BLaER1 treated with 17β-estradiol and CSF1 and Interleukin-3, amounts not matched to agents 10 nM and 100 nM (cell line): ENCODE measurements at regions not wholly inside any gene's neighbourhood (a gene's known extent, or its start where the extent isn't known, plus 50 kb on each side); places are given as distances from the start of the nearest gene placed in this dataset.

Experiments used
- H3K27ac ChIP-seq, 11 experiments: shearing (Covaris generic); formaldehyde crosslinking; 2 replicates each; pipeline ENCODE4 v1.8.1; 2022
- H3K27me3 ChIP-seq, 11 experiments: shearing (Covaris generic); formaldehyde crosslinking; 2 replicates each; pipeline ENCODE4 v1.8.1; 2022
- H3K36me3 ChIP-seq, 11 experiments: shearing (Covaris generic); formaldehyde crosslinking; 2 replicates each; pipeline ENCODE4 v1.8.1; 2022
- H3K4me1 ChIP-seq, 10 experiments: shearing (Covaris generic); formaldehyde crosslinking; 2 replicates each; pipeline ENCODE4 v1.8.1; 2022
- H3K4me2 ChIP-seq, 11 experiments: shearing (Covaris generic); formaldehyde crosslinking; 2 replicates each; pipeline ENCODE4 v1.8.1; 2022
- H3K4me3 ChIP-seq, 10 experiments: shearing (Covaris generic); formaldehyde crosslinking; 2 replicates each; pipeline ENCODE4 v1.8.1; 2022
- H3K9ac ChIP-seq, 11 experiments: shearing (Covaris generic); formaldehyde crosslinking; 2 replicates each; pipeline ENCODE4 v1.8.1; 2022
- H3K9me3 ChIP-seq, 11 experiments: shearing (Covaris generic); formaldehyde crosslinking; replicated peaks in 1 of 11; 2 replicates each; pipeline ENCODE4 v1.8.1; 2022
- H4K20me1 ChIP-seq, 11 experiments: shearing (Covaris generic); formaldehyde crosslinking; 2 replicates each; pipeline ENCODE4 v1.8.1; 2022
- Cebpa-rat ChIP-seq, 11 experiments: shearing (Covaris generic); IDR thresholded peaks; 2 replicates each; pipeline ENCODE4 v1.8.1; 2022

DNA sequence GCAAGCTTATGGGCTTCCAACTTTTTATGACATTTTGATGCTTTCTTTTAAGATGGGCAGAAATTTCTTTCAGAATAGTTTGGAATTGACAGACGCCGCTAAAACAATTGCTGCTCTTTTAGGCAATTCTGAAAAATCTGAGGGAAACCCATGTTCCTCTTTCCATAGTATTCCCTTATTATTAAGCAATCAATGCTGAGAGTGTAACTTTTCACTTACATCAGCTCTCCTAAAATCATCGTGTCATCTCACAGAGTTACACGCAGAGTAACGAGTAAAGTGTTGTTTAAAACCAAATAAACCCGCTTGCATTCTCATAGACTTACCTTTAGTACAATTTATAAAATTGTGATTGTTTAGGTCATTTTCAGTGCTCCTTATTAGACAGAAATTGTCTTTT, 150.6 kb downstream of the MAF start:
- Histone ChIP-seq H3K9me3 (peaks cover 0 to 9% (median 0%) of the 10 kb centered on the region in 11 experiments; a peak in 2 of 22 replicates), H3K9ac (peak overlapping the region in 3 of 11 experiments; percentile 13 to 68 (median 33); a peak in 2 of 22 replicates), H3K4me2 (peak overlapping the region in 5 of 11 experiments; percentile 36 to 90 (median 77); a peak in 10 of 22 replicates), H3K27me3 (no peaks in the 10 kb centered on the region), H3K4me3 (no peak overlapping the region), H3K36me3 (no peaks in the 10 kb centered on the region), H3K27ac (peak overlapping the region in 3 of 11 experiments; percentile 59 to 69 (median 67); a peak in 6 of 22 replicates), H3K4me1 (peaks cover 10 to 79% (median 21%) of the 10 kb centered on the region in 10 experiments), H4K20me1 (no peaks in the 10 kb centered on the region)
- peak in 2 of 11 experiments; percentile 17 to 59; a peak in 2 of 22 replicates for TF ChIP-seq Cebpa-rat (IDR thresholded peaks at IDR 0.05)

DNA sequence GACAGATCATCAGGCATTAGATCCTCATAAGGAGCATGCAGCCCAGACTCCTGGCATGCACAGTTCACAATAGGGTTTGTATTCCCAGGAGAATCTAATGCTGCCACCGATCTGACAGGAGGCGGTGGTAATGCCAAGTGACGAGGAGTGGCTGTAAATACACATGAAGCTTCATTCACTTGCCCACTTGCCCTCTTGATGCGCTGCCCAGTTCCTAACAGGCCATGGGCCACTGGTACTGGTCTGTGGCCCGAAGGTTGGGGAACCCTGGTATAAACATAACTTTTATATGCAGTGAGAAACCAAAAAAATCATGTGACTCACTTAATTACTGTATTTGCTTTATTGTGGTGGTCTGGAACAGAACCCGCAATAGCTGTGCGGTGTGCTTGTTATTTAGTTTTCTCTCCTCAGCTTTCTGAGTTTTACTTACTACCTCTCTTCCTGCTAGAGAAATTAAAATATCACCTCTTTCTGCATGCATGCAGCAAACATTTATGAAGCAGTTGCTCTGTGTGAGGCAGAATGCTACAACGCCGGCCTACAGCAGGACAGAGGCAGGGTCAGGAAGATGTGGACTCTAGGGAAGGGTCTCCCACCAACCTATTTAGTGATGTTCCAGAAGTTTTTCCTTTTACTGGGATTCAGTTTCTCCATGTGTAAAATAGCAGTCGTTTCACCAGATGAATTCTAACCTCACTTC, 151.3 kb downstream of the MAF start:
- Histone ChIP-seq H4K20me1 (no peaks in the 10 kb centered on the region), H3K27me3 (no peaks in the 10 kb centered on the region), H3K9ac (peak overlapping the region in 3 of 11 experiments; percentile 13 to 68 (median 33); a peak in 2 of 22 replicates), H3K27ac (peak overlapping the region in 3 of 11 experiments; percentile 59 to 69 (median 67); a peak in 5 of 22 replicates), H3K4me3 (no peak overlapping the region), H3K4me2 (peak overlapping the region in 5 of 11 experiments; percentile 36 to 90 (median 77); a peak in 9 of 22 replicates), H3K36me3 (no peaks in the 10 kb centered on the region), H3K9me3 (peaks cover 0 to 9% (median 0%) of the 10 kb centered on the region in 11 experiments; a peak in 2 of 22 replicates), H3K4me1 (peaks cover 10 to 78% (median 21%) of the 10 kb centered on the region in 10 experiments)
- TF ChIP-seq Cebpa-rat (IDR thresholded peaks at IDR 0.05): no peak

DNA sequence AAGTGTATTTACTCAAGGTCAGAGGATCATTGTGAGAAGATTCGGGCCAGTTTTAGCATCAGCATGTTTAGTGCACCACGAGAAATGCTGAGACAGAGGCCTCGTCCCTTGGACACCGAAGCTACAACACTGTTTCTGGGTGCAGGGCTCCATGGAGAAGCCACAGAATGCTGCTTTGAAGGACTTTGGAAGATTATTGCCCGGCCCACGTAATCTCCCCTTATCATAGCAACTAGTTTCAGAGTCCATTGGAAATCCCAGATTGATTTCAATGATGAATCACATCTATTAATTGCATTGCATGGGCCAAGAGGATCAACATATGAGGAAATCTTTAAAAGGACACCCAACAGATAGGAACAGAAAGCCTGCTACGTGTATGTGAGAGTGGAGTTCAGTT, 156.0 kb downstream of the MAF start:
- no peak overlapping the region for H3K9ac ChIP-seq
- peaks cover 0 to 74% (median 6%) of the 10 kb centered on the region in 10 experiments; a peak in 10 of 20 replicates for H3K4me1 ChIP-seq
- H3K9me3 ChIP-seq: peaks cover 0 to 8% (median 0%) of the 10 kb centered on the region in 11 experiments; a peak in 2 of 22 replicates
- no peaks in the 10 kb centered on the region for H4K20me1 ChIP-seq
- H3K27me3 ChIP-seq: no peaks in the 10 kb centered on the region
- H3K27ac ChIP-seq: no peak overlapping the region
- no peak overlapping the region for H3K4me3 ChIP-seq
- no peaks in the 10 kb centered on the region for H3K36me3 ChIP-seq
- TF ChIP-seq Cebpa-rat (IDR thresholded peaks at IDR 0.05): no peak
- no peak overlapping the region for H3K4me2 ChIP-seq

DNA sequence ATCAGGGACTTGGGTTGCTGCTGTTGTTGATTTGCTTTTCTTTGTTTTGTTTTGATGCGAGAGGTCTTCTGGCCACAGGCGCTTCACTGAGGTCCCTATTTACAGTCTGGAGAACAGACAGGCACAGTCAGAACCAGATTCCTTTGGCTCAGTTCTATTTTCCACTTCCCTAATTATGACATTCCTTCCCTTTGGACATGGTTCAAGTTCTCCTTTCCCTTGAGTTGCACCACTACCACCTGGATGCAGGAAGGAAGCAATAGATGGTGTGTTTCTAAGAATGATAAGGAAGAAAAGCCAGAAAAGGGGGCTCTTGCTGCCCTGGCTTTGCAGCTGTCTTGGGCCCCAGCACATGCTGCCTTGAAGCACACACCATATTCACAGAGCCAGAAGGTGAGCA, 160.6 kb downstream of the MAF start:
- peaks cover 0 to 70% (median 5%) of the 10 kb centered on the region in 10 experiments; a peak in 10 of 20 replicates for H3K4me1 ChIP-seq
- H3K9me3 ChIP-seq: no peaks in the 10 kb centered on the region
- TF ChIP-seq Cebpa-rat (IDR thresholded peaks at IDR 0.05): no peak
- no peak overlapping the region; a peak in 1 of 22 replicates for H3K27ac ChIP-seq
- peak overlapping the region in 5 of 11 experiments; percentile 60 to 71 (median 65); a peak in 10 of 22 replicates for H3K4me2 ChIP-seq
- no peaks in the 10 kb centered on the region for H3K27me3 ChIP-seq
- H3K4me3 ChIP-seq: no peak overlapping the region
- no peak overlapping the region for H3K9ac ChIP-seq
- no peaks in the 10 kb centered on the region for H4K20me1 ChIP-seq
- no peaks in the 10 kb centered on the region for H3K36me3 ChIP-seq

DNA sequence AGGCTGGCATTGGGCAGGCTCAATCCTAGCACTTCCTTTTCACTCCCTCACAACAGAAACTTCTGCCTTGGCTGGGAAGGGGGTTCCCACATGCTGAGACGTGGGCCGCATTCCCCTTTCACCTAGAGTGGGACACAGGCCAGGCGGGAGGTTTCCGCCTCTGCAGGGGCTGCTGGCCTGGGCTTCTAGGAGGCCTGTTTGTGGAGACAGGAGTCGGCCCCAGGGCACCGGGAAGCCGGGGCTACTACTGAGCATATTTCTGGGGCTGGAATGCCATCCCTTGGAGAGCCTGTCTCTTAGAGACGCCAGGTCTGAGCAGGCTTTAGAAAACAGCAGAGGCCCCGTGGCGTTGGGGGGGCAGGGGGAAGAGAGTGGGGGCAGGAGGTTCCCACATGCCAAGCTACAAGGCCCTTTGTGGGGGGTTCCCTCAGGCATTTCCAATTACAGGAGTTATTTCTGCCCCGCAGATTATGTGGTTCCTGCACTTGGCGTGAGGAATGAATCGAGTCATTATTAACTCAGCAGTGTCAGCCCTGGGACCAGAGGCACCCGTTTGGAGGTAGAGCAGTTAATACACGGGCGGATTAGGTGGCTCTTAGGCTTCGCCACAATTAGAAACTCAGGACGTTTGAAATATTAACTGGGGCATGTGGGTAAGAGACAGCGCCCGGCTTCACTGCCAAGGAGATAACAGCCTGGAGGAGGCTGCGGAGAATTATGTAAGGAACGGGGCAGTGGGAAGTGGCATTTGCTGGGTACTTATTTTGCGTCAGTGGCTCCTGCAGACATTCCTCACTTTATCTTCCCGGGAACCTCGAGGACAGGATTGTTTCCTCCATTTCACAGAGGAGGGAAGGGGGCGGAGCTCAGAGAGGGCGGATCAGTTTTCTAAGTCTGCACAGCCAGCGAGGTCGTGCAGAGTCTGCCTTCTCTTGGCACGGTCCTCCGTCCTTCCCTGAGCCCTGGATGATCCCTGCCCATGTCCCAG, 162.5 kb downstream of the MAF start:
- H3K27me3 ChIP-seq: no peaks in the 10 kb centered on the region
- H3K9ac ChIP-seq: no peak overlapping the region
- no peak overlapping the region for H3K4me3 ChIP-seq
- H4K20me1 ChIP-seq: no peaks in the 10 kb centered on the region
- H3K9me3 ChIP-seq: no peaks in the 10 kb centered on the region
- no peaks in the 10 kb centered on the region for H3K36me3 ChIP-seq
- no peak overlapping the region for H3K27ac ChIP-seq
- peaks cover 0 to 65% (median 5%) of the 10 kb centered on the region in 10 experiments; a peak in 10 of 20 replicates for H3K4me1 ChIP-seq
- no peak for TF ChIP-seq Cebpa-rat (IDR thresholded peaks at IDR 0.05)
- H3K4me2 ChIP-seq: peak overlapping the region in 2 of 11 experiments; percentile 54 to 71; a peak in 4 of 22 replicates

DNA sequence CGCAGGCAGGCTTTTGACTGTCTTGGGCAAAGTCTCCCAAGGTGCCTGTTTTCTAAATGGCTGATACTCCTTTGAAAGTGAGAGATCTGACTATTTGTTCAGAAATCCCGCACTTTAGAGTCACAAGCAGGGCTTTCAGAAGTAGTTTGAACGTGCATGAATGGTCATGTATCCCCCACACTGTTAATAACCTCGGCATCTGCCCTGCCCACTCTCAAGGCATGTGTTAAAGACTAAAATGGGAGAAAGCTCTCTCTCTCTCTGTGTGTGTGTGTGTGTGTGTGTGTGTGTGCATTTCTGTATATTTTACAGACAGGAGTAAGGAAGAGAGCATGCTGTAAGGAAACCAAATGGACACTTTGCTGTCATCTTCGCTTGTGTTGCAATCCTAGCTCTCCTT, 163.7 kb downstream of the MAF start:
- Histone ChIP-seq H3K27me3 (no peaks in the 10 kb centered on the region), H3K9me3 (peaks cover 0 to 10% (median 0%) of the 10 kb centered on the region in 11 experiments; a peak in 5 of 22 replicates)

DNA sequence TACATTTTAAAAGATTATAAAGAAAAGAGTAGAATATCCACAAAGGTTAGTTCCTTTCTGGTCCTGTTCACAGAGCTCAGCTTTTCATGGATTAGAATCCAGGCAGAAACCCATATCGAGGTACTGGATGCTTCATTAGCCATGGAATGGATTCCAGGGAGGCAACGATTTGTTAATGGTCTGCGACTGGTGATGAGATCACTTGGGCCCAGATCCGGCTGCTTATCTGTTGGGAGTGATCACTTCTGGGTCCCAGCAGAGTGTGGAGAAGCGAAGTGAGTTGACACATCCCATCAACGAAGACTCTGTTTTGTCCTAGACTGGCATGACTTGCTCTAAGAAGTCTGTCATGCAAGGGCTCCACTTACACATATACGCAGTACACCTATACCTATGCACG, 165.8 kb downstream of the MAF start:
- Histone ChIP-seq H3K9me3 (peaks cover 0 to 21% (median 0%) of the 10 kb centered on the region in 11 experiments; a peak in 5 of 22 replicates), H3K9ac (no peak overlapping the region), H3K27ac (no peak overlapping the region), H4K20me1 (no peaks in the 10 kb centered on the region), H3K4me3 (no peak overlapping the region), H3K4me2 (no peak overlapping the region), H3K36me3 (no peaks in the 10 kb centered on the region), H3K4me1 (peaks cover 0 to 44% (median 1%) of the 10 kb centered on the region in 10 experiments; a peak in 10 of 20 replicates), H3K27me3 (no peaks in the 10 kb centered on the region; a peak in 1 of 22 replicates)
- no peak for TF ChIP-seq Cebpa-rat (IDR thresholded peaks at IDR 0.05)

More for the DNA sequence above, 163.7 kb downstream of the MAF start:
- H3K4me1 ChIP-seq: peaks cover 0 to 54% (median 5%) of the 10 kb centered on the region in 10 experiments; a peak in 10 of 20 replicates
- no peak for TF ChIP-seq Cebpa-rat (IDR thresholded peaks at IDR 0.05)
- H3K4me2 ChIP-seq: peak overlapping the region in 1 of 11 experiments; percentile 68; a peak in 1 of 22 replicates
- no peak overlapping the region for H3K4me3 ChIP-seq
- H4K20me1 ChIP-seq: no peaks in the 10 kb centered on the region
- no peak overlapping the region for H3K27ac ChIP-seq
- H3K9ac ChIP-seq: no peak overlapping the region
- H3K36me3 ChIP-seq: no peaks in the 10 kb centered on the region

DNA sequence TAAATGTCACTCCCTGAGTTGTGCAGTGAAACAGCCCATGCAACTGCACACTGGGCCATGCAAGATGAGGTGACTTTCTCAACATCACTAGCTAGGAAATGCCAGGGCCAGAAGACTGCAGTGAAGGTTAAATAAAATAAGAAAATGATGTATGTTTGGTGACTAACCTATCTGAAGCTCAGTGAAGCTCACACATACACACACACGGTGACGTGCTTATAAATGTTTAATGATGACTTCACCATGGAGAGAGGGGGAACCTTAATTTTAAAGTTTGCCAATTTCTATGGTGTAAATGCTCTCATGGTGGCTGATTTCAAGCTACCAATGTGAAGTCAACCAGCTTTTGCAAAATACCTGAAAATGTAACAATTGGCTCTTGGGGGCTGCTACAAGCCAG, 166.4 kb downstream of the MAF start:
- no peaks in the 10 kb centered on the region for H4K20me1 ChIP-seq
- H3K4me2 ChIP-seq: no peak overlapping the region
- peaks cover 0 to 21% (median 0%) of the 10 kb centered on the region in 11 experiments; a peak in 5 of 22 replicates for H3K9me3 ChIP-seq
- H3K27ac ChIP-seq: no peak overlapping the region
- no peaks in the 10 kb centered on the region for H3K36me3 ChIP-seq
- no peak for TF ChIP-seq Cebpa-rat (IDR thresholded peaks at IDR 0.05)
- H3K9ac ChIP-seq: no peak overlapping the region
- H3K4me1 ChIP-seq: peaks cover 0 to 37% (median 0%) of the 10 kb centered on the region in 10 experiments; a peak in 5 of 20 replicates
- H3K4me3 ChIP-seq: no peak overlapping the region
- no peaks in the 10 kb centered on the region; a peak in 1 of 22 replicates for H3K27me3 ChIP-seq
